ENCODE measurements at regions not wholly inside any gene's neighbourhood (a gene's known extent, or its start where the extent isn't known, plus 50 kb on each side); places are given as distances from the start of the nearest gene placed in this dataset.

DNA sequence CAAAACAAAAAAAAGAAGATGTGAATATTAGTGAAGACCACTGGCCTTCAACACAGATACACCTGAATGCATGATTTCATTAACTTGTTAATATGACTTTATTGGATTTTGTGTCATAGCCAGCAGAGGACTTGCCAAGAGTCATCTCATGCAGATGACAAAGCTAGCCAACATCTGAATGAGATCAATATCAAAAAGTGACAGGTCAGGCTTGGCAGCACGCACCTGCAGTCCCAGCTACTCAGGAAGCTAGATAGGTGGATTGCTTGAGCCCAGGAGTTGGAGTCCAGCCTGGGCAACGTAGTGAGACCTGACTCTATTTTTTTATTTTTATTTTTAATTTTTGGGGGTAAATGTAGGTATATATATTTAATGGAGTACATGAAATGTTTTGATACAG is 54.5 kb upstream of the TGIF1 start:
- TF ChIP-seq CTCF (conservative IDR thresholded peaks at IDR 0.05; ENCODE audit: low read depth, low read length) (no peak), POLR2A (IDR thresholded peaks at IDR 0.05; ENCODE audit: low read depth, low read length) (no peak)

Data from IMR-90 (cell line).